HuH-7 (cell line): ENCODE measurements at regions not wholly inside any gene's neighbourhood (a gene's known extent, or its start where the extent isn't known, plus 50 kb on each side); places are given as distances from the start of the nearest gene placed in this dataset.
"Not testable (repeated sequence)": the region's sequence is repeated elsewhere in the genome, so short reads cannot be mapped to it uniquely, and the experiment has no call there.

Source experiments
- DNase-seq: peaks from one replicate; pipeline ENCODE4 v3.0.0; 2011; ENCODE audit warnings: low spot score

DNA sequence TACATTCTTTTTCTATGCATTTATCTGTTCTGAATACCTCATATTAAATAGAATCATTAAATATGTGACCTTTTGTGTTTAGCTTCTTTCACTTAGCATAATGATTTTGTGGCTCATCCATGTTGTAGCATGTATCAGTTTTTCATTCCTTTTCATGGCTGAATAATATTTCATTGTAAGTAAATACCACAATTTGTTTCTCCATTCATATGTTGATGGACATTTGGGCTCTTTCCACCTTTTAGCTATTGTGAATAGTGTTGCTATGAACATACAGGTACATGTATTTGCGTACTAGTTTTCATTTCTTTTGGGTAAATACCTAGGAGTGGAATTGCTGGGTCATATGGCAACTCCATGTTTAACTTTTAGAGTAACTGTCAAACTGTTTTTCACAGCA is 85.1 kb downstream of the GNL3L start:
- no peak for DNase-seq

GRCh38 chrX:54633641-54634040 is 103.6 kb downstream of the GNL3L start:
- no peak for DNase-seq

GRCh38 chrX:54639018-54639345 is 109.0 kb downstream of the GNL3L start:
- no peak for DNase-seq

DNA sequence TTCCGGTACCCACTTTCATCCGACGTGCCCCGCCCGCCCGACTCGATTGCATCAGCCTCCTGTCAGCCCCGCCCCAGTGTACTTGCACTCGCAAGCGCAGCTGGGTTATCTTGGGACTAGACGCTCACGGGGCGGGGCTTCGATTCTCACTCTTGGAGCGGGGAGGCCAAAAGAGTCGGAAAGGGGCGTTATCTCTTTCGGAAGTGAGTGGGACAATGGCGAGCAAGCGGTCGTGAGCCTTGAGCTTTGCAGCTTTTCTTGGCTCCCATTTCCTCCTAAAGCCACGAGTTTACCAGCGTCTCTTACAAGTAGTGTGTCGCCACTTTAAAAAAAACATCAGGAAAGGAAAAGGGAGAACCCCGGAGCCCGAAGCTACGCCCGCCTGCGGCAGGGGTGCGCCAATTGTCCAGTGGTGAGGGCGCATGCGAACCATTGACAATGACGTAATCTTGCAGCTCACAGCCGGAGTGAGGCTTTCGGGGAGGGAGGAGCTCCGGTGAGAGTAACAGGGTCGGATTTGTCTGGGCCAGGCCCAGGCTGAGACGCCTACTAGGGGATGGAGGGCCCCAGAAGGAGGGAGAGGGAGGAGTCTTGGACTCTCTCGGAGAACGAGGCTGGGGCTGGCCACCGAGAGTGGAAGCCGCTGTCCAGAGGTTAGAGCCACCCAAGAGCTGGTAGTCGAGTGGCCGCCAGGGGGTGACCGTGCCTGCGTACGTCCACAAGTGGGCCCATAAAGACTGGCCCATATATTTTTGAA is 109.5 kb downstream of the GNL3L start:
- peak; percentile 45 for DNase-seq

GRCh38 chrX:54640103-54640690 is 110.2 kb downstream of the GNL3L start:
- DNase-seq, result no peak

DNA sequence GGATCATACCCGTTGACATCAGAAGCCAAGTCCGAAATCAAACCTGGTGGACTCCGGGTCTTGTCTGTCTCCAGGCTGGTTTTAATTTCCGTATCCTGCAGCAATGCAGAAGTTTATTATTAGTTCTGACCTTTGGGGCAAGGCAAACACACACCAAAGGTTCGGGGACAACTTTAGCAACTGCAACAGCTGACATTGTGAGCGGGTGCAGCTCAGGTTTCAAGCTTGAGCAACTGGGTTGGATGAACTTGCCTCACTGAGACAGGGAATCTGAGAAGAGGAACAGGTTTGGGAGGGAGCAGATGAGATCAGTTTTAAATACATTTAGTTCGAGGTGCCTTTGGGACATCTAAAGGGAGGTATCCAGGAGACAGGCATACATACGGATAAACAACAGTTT is 110.7 kb downstream of the GNL3L start:
- DNase-seq, result no peak

DNA sequence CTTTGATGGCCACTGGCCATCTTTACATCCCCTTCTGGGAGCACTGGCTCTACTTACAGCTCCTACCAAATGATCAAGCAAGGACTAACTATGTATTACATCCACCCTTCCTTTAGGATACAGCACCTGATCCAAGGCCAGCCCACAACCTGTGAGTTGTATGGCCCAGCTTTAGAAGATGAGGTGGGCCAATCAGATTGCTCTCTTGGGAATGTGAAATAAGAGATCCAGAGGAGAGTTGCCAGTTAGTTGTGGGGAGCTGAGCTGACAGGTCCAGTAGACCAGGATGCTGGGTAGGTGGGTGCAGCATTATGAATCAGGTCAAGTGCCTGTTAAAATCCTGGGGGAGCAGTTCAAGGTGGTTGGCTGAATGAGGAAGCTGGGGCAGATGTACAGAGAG is 111.5 kb downstream of the GNL3L start:
- DNase-seq, result no peak

DNA sequence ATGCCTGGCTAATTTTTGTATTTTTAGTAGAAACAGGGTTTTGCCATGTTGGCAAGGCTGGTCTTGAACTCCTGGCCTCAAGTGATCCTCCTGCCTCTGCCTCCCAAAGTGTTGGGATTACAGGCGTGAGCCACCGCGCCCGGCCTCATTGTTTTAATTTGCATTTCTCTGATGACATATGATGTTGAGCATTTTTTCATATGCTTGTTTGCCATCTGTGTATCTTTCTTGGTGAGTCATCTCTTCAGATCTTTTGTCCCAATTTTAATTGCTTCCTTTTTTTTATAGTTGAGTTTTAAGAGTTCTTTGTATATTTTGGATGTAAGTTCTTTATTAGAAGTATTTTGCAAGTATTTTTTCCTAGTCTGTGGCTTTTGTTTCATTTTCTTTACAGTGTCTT is 117.6 kb downstream of the GNL3L start:
- not testable (repeated sequence) for DNase-seq

- no peak for DNase-seq
Measured at GRCh38 chrX:54659547-54659946, 129.5 kb downstream of the GNL3L start.

DNA sequence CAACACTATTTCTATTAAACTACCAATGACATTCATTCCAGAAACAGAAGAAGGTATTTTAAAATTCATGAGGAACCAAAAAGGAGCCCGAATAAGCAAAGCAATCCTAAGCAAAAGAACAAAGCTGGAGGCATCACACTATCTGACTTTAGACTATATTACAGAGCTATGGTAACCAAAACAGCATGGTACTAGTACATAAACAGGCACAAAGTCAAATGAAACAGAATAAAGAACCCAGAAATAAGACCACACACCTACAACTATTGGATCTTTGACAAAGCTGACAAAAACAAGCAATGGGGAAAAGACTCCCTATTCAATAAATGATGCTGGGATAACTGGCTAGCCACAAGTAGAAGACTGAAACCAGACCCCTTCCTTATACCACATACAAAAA is 122.3 kb downstream of the ITIH6 start:
- no peak for DNase-seq

DNA sequence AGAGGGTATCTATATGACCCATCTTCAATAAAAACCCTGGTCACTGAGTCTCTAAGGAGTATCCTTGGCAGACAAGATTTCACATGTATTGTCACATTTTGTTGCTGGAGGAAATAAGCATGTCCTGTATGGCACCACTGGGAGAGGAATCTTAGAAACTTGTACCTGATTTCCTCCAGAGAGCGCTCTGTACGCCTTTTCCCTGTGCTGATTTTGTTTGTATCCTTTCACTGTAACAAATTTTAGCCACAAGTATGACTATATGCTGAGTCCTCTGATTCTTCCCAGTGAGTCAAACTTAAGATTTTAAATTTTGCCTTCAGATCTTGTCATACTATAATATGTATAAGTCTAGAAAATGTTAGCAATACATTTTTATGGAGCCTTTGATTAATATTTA is 102.8 kb downstream of the ITIH6 start:
- DNase-seq, result no peak

DNA sequence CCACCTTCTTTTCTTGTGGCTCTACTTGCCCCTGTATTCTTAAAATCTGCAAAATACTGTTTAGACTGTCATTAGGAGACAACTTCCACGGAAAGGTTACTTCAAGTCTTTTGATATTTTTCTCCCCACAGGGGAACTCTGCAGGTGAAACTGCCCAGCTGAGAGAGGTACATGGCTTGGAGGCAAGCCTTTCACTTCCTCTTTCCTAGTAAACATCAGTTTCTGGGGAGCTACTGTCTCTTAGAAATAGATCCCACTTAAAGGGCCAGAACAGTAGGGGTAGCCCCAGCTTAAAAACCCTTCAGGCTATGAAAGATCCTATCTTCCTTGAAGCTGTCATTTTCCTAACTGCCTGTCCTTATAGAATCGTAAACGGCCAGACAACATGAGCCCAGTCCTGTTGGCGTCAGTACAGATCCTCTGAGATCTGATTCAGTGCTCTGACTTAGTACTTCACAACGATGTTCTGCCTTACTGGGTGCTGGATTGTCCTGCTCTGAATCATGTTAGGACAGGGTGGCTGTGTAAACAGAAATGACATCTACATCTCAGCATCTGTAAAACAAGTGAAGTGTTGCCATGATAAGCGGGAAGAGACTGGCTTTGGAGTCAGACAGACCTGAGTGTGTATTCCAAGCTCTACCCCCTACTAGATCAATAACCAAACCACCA is 102.1 kb downstream of the ITIH6 start:
- DNase-seq, result no peak
